CD4-positive, alpha-beta T cell (primary cell): ENCODE measurements at regions not wholly inside any gene's neighbourhood (a gene's known extent, or its start where the extent isn't known, plus 50 kb on each side); places are given as distances from the start of the nearest gene placed in this dataset.
"Not testable (repeated sequence)": the region's sequence is repeated elsewhere in the genome, so short reads cannot be mapped to it uniquely, and the experiment has no call there.

Experiments
- ATAC-seq: fragments of 200-7000 bp; cut with Tn5 transposase; one replicate; pipeline ENCODE4 v1.10.0; 2022; ENCODE audit warnings: mild to moderate bottlenecking; ENCODE audit not compliant: poor library complexity
- CTCF ChIA-PET: fragments of 350-600 bp; sonication (Branson Sonifier 250); formaldehyde crosslinking; loops from one replicate; lab custom pipeline; 2021; ENCODE audit warnings: antibody characterized with exemption, inconsistent platforms; lab: Charles Lee
- POLR2A ChIA-PET: fragments of 350-600 bp; sonication (Branson Sonifier 250); formaldehyde crosslinking; loops from one replicate; lab custom pipeline; 2021; ENCODE audit warnings: antibody characterized with exemption, inconsistent platforms; lab: Charles Lee
- DNase-seq, 14 experiments: peaks; one replicate each; pipeline ENCODE4 v3.0.0-alpha.2; 2013 to 2020; ENCODE audit warnings: mixed read lengths in 2 of 14
- H3K27ac ChIP-seq, 2 donors: one replicate each; pipeline versions ENCODE4 v1.5.1 to v1.7.0; 2013; ENCODE audit warnings: low read length in 2 of 2, low read depth in 1 of 2, mild to moderate bottlenecking in 1 of 2
- H3K27me3 ChIP-seq, 2 experiments: 1 replicate in 1 of 2; 2 replicates in 1 of 2; pipeline versions ENCODE4 v1.6.1 to v1.7.0; 2013; ENCODE audit warnings: low read length in 2 of 2, control low read depth in 1 of 2, mild to moderate bottlenecking in 1 of 2, moderate library complexity in 1 of 2; ENCODE audit not compliant: insufficient read depth in 2 of 2, control insufficient read depth in 1 of 2
- H3K36me3 ChIP-seq: one replicate; pipeline ENCODE4 v1.6.1; 2013; ENCODE audit warnings: low read length, control low read depth; ENCODE audit not compliant: insufficient read depth
- H3K4me1 ChIP-seq: one replicate; pipeline ENCODE4 v1.6.1; 2013; ENCODE audit warnings: low read length, control low read depth; ENCODE audit not compliant: insufficient read depth
- H3K4me3 ChIP-seq: one replicate; pipeline ENCODE4 v1.5.1; 2013; ENCODE audit warnings: mild to moderate bottlenecking, low read length, moderate library complexity
- H3K9me3 ChIP-seq, 2 experiments: 1 replicate in 1 of 2; 2 replicates in 1 of 2; pipeline versions ENCODE4 v1.6.1 to v1.7.0; 2013; ENCODE audit warnings: low read length in 2 of 2, mild to moderate bottlenecking in 2 of 2, control low read depth in 1 of 2, moderate library complexity in 1 of 2; ENCODE audit not compliant: control insufficient read depth in 1 of 2, insufficient read depth in 1 of 2
- H3K27ac Mint-ChIP-seq: one replicate; pipeline ENCODE4 v1.8.0; 2020; ENCODE audit warnings: mixed read lengths
- H3K27me3 Mint-ChIP-seq: one replicate; pipeline ENCODE4 v1.8.0; 2021; ENCODE audit warnings: mixed read lengths
- H3K36me3 Mint-ChIP-seq: one replicate; pipeline ENCODE4 v1.8.0; 2021; ENCODE audit warnings: low read depth, mixed read lengths
- H3K4me1 Mint-ChIP-seq: one replicate; pipeline ENCODE4 v1.8.0; 2021; ENCODE audit warnings: low read depth, mixed read lengths
- H3K4me3 Mint-ChIP-seq: one replicate; pipeline ENCODE4 v1.8.0; 2020; ENCODE audit warnings: mild to moderate bottlenecking, mixed read lengths
- H3K9me3 Mint-ChIP-seq: one replicate; pipeline ENCODE4 v1.8.0; 2020; ENCODE audit warnings: mixed read lengths
- CTCF ChIP-seq: fragments of 200-600 bp; IDR thresholded peaks from one replicate; pipeline ENCODE4 v1.8.0; 2022; ENCODE audit warnings: antibody characterized with exemption, mild to moderate bottlenecking
- intact Hi-C, 2 experiments: fragments of 100-400 bp; cut with DNase I in 1 of 2; cut with micrococcal nuclease in 1 of 2; formaldehyde crosslinking; loops; one replicate each; pipeline versions ENCODE4 v1.15.1 to v1.9.0; 2023 to 2025; cut with DNase I, micrococcal nuclease

- Histone ChIP-seq H3K4me3 (no peak overlapping the region), H3K9me3 (peaks cover 0 to 6% of the 10 kb centered on the region in 2 experiments), H3K36me3 (no peaks in the 10 kb centered on the region), H3K27me3 (no peaks in the 10 kb centered on the region), H3K4me1 (no peaks in the 10 kb centered on the region), H3K27ac (no peak overlapping the region)
- ChIA-PET POLR2A (no interaction called here), CTCF (interaction anchor here (0.6 to 1.4 kb wide), 2 partner anchors 26 to 253 kb away, joined by 3 read pairs; no protein-coding TSS in a partner anchor)
- no peak for TF ChIP-seq CTCF
- intact Hi-C loops = no loop called here
- ATAC-seq (no peak), DNase-seq (no peak)
- Mint-ChIP-seq H3K9me3 (peaks cover 8% of the 10 kb centered on the region), H3K4me1 (no peaks in the 10 kb centered on the region), H3K27me3 (no peaks in the 10 kb centered on the region), H3K4me3 (no peak overlapping the region), H3K27ac (no peak overlapping the region), H3K36me3 (peaks cover 6% of the 10 kb centered on the region)
Observed at GRCh38 chr5:40121236-40121635, 558.5 kb upstream of the PTGER4 start.

GRCh38 chr5:40112875-40113274 is 566.8 kb upstream of the PTGER4 start:
- POLR2A ChIA-PET = no interaction called here
- DNase-seq = no peak
- Mint-ChIP-seq H3K27ac (no peak overlapping the region), H3K4me1 (no peaks in the 10 kb centered on the region), H3K36me3 (no peaks in the 10 kb centered on the region), H3K27me3 (no peaks in the 10 kb centered on the region), H3K9me3 (no peaks in the 10 kb centered on the region), H3K4me3 (no peak overlapping the region)
- Histone ChIP-seq H3K27me3 (no peaks in the 10 kb centered on the region), H3K9me3 (no peaks in the 10 kb centered on the region), H3K27ac (no peak overlapping the region), H3K4me3 (no peak overlapping the region), H3K36me3 (no peaks in the 10 kb centered on the region), H3K4me1 (no peaks in the 10 kb centered on the region)
- ATAC-seq = no peak
- intact Hi-C loops = no loop called here
- CTCF ChIA-PET = no interaction called here
- no peak for TF ChIP-seq CTCF

- H3K4me1 ChIP-seq, POLR2A ChIA-PET, DNase-seq, ATAC-seq, CTCF ChIA-PET, H3K27me3 Mint-ChIP-seq, H3K27ac Mint-ChIP-seq, intact Hi-C loops, H3K36me3 Mint-ChIP-seq, H3K36me3 ChIP-seq, H3K27me3 ChIP-seq, H3K4me3 Mint-ChIP-seq, H3K9me3 Mint-ChIP-seq, H3K4me1 Mint-ChIP-seq, H3K4me3 ChIP-seq, H3K27ac ChIP-seq, H3K9me3 ChIP-seq: not testable (repeated sequence)
Observed at GRCh38 chr5:40111036-40111435, 568.7 kb upstream of the PTGER4 start.

GRCh38 chr5:40108764-40109390 is 570.8 kb upstream of the PTGER4 start:
- POLR2A ChIA-PET, ATAC-seq, H3K4me3 ChIP-seq, H3K9me3 Mint-ChIP-seq, H3K4me3 Mint-ChIP-seq, intact Hi-C loops, H3K27me3 Mint-ChIP-seq, H3K36me3 Mint-ChIP-seq, H3K27me3 ChIP-seq, H3K9me3 ChIP-seq, H3K36me3 ChIP-seq, CTCF ChIA-PET, DNase-seq, H3K27ac Mint-ChIP-seq, H3K4me1 Mint-ChIP-seq, H3K27ac ChIP-seq, H3K4me1 ChIP-seq: not testable (repeated sequence)

GRCh38 chr5:40107786-40108185 is 571.9 kb upstream of the PTGER4 start:
- H3K4me3 Mint-ChIP-seq, H3K36me3 ChIP-seq, H3K4me1 ChIP-seq, H3K36me3 Mint-ChIP-seq, H3K4me3 ChIP-seq, ATAC-seq, H3K27me3 Mint-ChIP-seq, H3K27ac ChIP-seq, intact Hi-C loops, DNase-seq, POLR2A ChIA-PET, H3K4me1 Mint-ChIP-seq, H3K27ac Mint-ChIP-seq, CTCF ChIA-PET, H3K9me3 ChIP-seq, H3K27me3 ChIP-seq: not testable (repeated sequence)
- peaks cover 14% of the 10 kb centered on the region for H3K9me3 Mint-ChIP-seq
